H1 (cell line): ENCODE measurements at regions not wholly inside any gene's neighbourhood (a gene's known extent, or its start where the extent isn't known, plus 50 kb on each side); places are given as distances from the start of the nearest gene placed in this dataset.

ENCODE experiments used
- EP300 ChIP-seq, 2 experiments: IDR thresholded peaks; 1 replicate in 1 of 2; 2 replicates in 1 of 2; pipeline ENCODE4 v1.6.1; 2011 to 2012; ENCODE audit warnings: low read depth in 2 of 2, low read length in 2 of 2, mild to moderate bottlenecking in 2 of 2, borderline replicate concordance in 1 of 2, inconsistent platforms in 1 of 2, moderate library complexity in 1 of 2
- EZH2 ChIP-seq: fragments of 200-600 bp; sonication (generic); IDR thresholded peaks from 2 replicates; pipeline ENCODE4 v1.7.1; 2012; ENCODE audit warnings: low read depth, mild to moderate bottlenecking, moderate library complexity, low read length, inconsistent platforms; ENCODE audit not compliant: severe bottlenecking
- NRF1 ChIP-seq: IDR thresholded peaks from 2 replicates; pipeline ENCODE4 v1.6.1; 2011; ENCODE audit warnings: mild to moderate bottlenecking, low read depth, low read length, improper control_type of control experiment
- RAD21 ChIP-seq, 2 experiments: IDR thresholded peaks in 1 of 2; conservative IDR thresholded peaks in 1 of 2; 2 replicates each; pipeline ENCODE4 v1.6.1; 2011; ENCODE audit warnings: low read depth in 2 of 2, low read length in 2 of 2, improper control_type of control experiment in 1 of 2, inconsistent platforms in 1 of 2, mild to moderate bottlenecking in 1 of 2, moderate library complexity in 1 of 2
- TCF12 ChIP-seq: IDR thresholded peaks from 2 replicates; pipeline ENCODE4 v1.6.1; 2011; ENCODE audit warnings: low read depth, mild to moderate bottlenecking, low read length

- TF ChIP-seq NRF1: no peak
- no peak for TF ChIP-seq EP300 (IDR thresholded peaks at IDR 0.05; ENCODE audit: borderline replicate concordance in 1 of 2, low read depth in 2 of 2, low read length in 2 of 2)
- no peak for TF ChIP-seq EZH2
- no peak for TF ChIP-seq RAD21 (IDR thresholded peaks at IDR 0.05 in 1 of 2, conservative IDR thresholded peaks at IDR 0.05 in 1 of 2; ENCODE audit: low read depth in 2 of 2, low read length in 2 of 2)
- no peak for TF ChIP-seq TCF12
Measured at GRCh38 chr20:55151171-55151570, 675.8 kb downstream of the DOK5 start.
